ENCODE measurements at regions not wholly inside any gene's neighbourhood (a gene's known extent, or its start where the extent isn't known, plus 50 kb on each side); places are given as distances from the start of the nearest gene placed in this dataset.

DNA sequence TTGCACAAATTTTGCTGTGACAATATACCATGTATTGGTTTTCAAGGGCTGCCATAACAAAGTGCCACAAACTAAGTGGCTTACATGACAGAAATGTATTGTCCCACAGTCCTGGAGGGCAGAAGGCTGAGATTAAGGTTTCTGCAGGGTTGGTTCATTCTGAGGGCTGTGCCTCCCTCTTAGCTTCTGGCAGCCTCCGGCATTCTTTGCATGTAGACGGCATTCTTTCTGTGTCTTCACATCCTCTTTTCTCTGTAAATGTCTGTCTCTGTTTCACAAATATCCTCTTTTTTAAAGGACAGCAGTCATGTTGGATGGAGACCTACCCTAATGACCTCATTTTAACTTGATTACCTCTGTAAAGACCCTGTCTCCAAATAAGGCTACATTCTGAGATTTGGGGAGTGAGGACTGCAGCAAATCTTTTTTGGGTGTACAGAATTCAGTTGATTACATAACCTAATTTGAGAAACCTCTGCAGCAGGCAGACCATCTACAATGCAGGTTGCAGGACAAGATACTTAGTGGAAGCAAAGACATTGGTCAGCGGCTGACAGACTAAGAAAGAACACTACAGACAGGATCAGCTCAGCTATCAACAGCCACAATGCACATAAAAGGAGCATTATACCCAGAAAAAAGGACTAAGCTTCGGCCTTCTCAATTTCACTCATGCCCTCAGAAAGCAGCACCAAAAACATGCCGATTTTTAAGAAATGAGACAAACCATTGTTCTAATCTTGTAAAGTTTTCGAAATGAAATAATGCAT, 84.6 kb upstream of the FAM3C start:
- Mint-ChIP-seq H3K9me3 (no peaks in the 10 kb centered on the region), H3K4me3 (no peak overlapping the region), H3K36me3 (ENCODE audit: low read depth) (no peaks in the 10 kb centered on the region), H3K4me1 (ENCODE audit: low read depth) (peaks cover 7% of the 10 kb centered on the region), H3K27me3 (peaks cover 2% of the 10 kb centered on the region), H3K27ac (no peak overlapping the region)
- DNase-seq, result no peak

DNA sequence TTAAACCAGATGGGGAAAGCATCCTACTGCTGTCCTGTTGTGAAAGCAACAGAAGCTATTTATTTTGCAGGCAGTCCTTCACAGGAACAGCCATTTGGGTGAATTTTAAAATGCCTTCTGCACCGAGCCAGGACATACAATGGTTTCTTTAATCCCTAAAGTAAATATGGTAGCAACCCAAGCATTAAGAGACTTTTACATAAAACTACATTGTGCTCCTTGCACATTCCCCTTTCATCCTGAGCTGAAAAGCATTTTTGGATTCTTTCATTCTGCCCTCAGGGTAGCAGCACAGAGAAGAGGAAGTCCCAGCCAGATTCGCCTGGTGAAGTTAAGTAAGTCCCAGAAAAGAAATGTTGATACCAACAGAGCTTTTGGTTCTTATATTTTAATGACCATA, 84.0 kb upstream of the FAM3C start:
- Mint-ChIP-seq H3K27ac (no peak overlapping the region), H3K36me3 (ENCODE audit: low read depth) (no peaks in the 10 kb centered on the region), H3K27me3 (no peaks in the 10 kb centered on the region), H3K4me3 (no peak overlapping the region), H3K4me1 (ENCODE audit: low read depth) (peaks cover 7% of the 10 kb centered on the region), H3K9me3 (no peaks in the 10 kb centered on the region)
- no peak for DNase-seq

DNA sequence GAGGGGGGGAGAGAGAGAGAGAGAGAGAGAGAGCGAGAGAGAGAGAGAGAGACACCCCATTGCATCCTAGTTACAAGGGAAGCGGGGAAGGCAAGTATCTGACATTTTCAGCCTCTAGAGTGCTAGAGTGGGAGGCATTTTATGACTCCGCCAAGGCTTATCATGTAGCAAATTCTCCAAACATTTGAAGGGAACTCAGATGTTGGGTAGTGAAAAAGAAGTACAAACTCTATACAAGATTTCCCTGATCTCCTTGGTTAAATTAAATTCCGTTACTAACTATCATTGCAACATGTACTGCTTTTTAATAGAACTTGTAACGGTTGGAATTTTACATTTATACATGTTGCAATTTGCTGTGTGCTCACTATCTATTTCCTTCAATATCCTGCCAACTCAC, 83.4 kb upstream of the FAM3C start:
- H3K36me3 Mint-ChIP-seq (ENCODE audit: low read depth), result no peaks in the 10 kb centered on the region
- no peaks in the 10 kb centered on the region for H3K9me3 Mint-ChIP-seq
- H3K4me3 Mint-ChIP-seq, result no peak overlapping the region
- no peak for DNase-seq
- peaks cover 7% of the 10 kb centered on the region for H3K4me1 Mint-ChIP-seq (ENCODE audit: low read depth)
- no peak overlapping the region for H3K27ac Mint-ChIP-seq
- H3K27me3 Mint-ChIP-seq, result no peaks in the 10 kb centered on the region

DNA sequence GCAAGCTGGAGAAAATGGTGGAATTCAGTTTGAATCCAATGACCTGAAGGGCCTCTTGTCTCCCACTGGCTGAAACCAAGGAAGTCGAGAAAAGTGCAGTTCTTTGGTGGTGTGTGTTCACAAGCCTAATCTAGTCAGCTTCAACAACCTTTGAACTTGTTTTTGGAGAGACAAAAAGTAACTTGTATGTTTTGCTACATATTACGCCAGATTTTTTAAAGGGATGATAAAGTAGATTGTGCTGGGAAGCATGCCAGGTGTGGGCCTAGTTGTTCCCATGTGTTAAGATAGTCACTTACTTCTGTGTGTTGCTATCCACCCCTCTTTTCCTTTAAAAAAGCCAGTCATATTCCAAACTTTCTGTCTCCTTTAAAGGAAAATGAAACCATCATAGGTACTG, 79.7 kb upstream of the FAM3C start:
- H3K27ac Mint-ChIP-seq, result no peak overlapping the region
- H3K9me3 Mint-ChIP-seq, result no peaks in the 10 kb centered on the region
- H3K36me3 Mint-ChIP-seq (ENCODE audit: low read depth), result no peaks in the 10 kb centered on the region
- no peaks in the 10 kb centered on the region for H3K4me1 Mint-ChIP-seq (ENCODE audit: low read depth)
- H3K27me3 Mint-ChIP-seq, result no peaks in the 10 kb centered on the region
- H3K4me3 Mint-ChIP-seq, result no peak overlapping the region
- no peak for DNase-seq

DNA sequence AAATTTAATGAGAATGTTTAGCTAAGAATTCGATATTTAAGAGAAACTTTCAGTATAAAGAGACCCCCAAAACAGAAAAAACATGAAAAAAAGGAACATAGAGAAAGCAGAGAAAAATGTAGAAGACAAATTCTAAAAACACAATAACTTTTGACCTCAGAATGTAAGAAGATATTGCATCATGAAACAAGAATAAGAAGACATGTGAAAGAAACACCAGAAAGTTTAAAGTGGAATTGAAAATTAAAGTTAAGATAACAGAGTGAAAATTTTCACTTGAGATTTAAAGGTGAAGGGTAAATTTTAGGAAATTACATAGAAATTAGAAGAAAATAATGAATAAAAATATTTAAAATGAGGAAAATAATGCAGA, 78.2 kb upstream of the FAM3C start:
- no peaks in the 10 kb centered on the region for H3K36me3 Mint-ChIP-seq (ENCODE audit: low read depth)
- DNase-seq, result no peak
- H3K9me3 Mint-ChIP-seq, result no peaks in the 10 kb centered on the region
- H3K4me1 Mint-ChIP-seq (ENCODE audit: low read depth), result no peaks in the 10 kb centered on the region
- H3K4me3 Mint-ChIP-seq, result no peak overlapping the region
- H3K27ac Mint-ChIP-seq, result no peak overlapping the region
- no peaks in the 10 kb centered on the region for H3K27me3 Mint-ChIP-seq

DNA sequence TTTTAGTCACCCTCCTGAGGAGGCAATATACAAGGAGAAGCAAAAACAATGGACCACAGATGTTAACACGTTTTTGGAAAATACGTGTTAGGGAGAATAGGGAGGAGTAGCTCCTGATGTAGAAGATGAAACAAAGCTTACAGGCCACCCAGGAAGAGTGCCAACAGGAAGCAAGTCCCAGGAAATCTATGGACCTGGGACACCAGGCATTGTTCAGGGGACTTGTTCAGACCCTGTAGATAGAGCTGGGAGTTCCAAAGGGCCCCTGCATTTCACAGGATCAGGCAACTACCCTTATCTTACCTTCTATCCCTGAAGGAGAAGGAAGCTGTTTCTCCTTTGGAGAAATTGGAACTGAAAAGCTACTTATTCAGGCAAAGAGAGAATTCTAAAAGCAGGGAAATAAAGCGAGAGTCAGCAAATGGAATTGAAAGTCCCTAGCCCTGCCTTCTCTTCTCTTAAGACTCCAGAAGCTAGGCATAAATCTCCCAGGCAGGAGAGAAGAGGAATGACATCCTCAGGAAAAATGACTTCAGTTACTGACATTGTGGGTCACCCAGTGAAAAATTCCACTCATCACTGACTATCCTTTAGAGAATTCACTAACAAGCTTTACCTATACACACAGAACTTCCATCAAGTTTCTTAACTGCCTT, 77.7 kb upstream of the FAM3C start:
- no peak for DNase-seq
- Mint-ChIP-seq H3K9me3 (no peaks in the 10 kb centered on the region), H3K27ac (no peak overlapping the region), H3K4me1 (ENCODE audit: low read depth) (no peaks in the 10 kb centered on the region), H3K4me3 (no peak overlapping the region), H3K27me3 (no peaks in the 10 kb centered on the region), H3K36me3 (ENCODE audit: low read depth) (no peaks in the 10 kb centered on the region)

DNA sequence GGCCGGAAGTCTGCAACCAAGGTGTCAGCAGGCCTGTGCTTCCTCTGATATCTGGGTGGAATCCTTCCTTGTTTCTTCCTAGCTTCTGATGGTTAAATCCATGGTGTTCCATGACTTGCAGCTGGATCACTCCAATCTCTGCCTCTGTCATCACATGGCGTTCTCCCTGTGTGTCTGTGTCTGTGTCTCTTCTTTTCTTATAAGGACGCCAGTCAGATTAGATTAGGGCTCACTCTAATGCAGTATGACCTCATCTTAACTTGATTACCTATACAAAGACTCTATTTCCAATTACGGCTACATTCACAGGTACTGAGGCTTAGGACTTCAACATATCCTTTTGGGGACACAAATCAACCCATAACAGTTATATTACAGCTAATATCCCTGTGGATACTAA, 70.3 kb upstream of the FAM3C start:
- Mint-ChIP-seq H3K9me3 (no peaks in the 10 kb centered on the region), H3K27ac (no peak overlapping the region), H3K4me3 (no peak overlapping the region), H3K36me3 (ENCODE audit: low read depth) (no peaks in the 10 kb centered on the region), H3K27me3 (peaks cover 5% of the 10 kb centered on the region), H3K4me1 (ENCODE audit: low read depth) (no peaks in the 10 kb centered on the region)
- no peak for DNase-seq

DNA sequence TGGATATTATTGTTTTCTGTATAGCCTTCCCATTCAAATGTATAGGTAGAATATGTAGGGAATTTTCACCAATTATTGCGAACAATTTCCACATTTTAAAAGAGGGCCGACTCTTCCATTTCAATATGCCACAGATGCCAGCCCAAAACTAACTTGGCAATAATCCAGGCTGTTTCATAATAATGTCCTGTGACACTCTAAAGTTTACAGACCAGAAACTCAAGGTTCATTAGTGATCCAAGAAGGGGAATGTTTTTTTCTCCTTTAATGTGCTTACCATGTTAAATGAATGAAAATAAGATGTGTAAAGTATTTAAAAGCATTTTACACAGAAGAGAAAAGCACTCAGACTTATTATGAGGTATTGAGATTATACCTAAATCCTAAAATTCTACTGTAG, 63.0 kb upstream of the FAM3C start:
- H3K36me3 Mint-ChIP-seq (ENCODE audit: low read depth), result no peaks in the 10 kb centered on the region
- H3K9me3 Mint-ChIP-seq, result no peaks in the 10 kb centered on the region
- H3K27me3 Mint-ChIP-seq, result peaks cover 5% of the 10 kb centered on the region
- H3K4me1 Mint-ChIP-seq (ENCODE audit: low read depth), result no peaks in the 10 kb centered on the region
- H3K4me3 Mint-ChIP-seq, result no peak overlapping the region
- no peak overlapping the region for H3K27ac Mint-ChIP-seq
- no peak for DNase-seq

DNA sequence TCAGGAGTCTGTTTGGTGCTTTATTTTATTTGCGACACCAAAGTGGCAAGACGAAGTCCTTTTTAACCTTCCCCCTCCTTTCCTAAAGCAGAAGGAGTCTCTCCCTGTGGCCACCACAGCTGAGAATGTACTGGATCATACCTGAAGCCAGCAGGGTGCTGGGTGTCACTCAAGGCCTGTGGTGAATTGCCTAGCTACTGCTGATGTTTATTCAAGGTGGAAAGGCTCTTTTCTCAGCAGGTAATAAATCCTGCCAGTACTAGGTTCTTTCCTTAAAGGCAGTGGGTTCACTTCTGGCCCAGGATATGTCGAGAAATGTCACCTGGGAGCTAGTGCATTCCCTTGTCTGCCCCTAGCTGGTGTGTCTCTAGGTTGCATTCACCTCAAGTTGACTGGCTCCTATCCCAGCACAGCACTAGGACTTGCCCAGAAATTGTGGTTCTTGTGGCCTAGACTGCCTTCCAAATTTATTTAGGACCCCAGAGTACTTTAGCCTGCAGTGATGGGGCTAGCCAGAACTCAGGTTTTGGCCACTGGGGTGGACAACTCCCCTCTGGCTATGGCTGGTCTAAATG, 60.8 kb upstream of the FAM3C start:
- DNase-seq, result no peak
- no peaks in the 10 kb centered on the region for H3K36me3 Mint-ChIP-seq (ENCODE audit: low read depth)

DNA sequence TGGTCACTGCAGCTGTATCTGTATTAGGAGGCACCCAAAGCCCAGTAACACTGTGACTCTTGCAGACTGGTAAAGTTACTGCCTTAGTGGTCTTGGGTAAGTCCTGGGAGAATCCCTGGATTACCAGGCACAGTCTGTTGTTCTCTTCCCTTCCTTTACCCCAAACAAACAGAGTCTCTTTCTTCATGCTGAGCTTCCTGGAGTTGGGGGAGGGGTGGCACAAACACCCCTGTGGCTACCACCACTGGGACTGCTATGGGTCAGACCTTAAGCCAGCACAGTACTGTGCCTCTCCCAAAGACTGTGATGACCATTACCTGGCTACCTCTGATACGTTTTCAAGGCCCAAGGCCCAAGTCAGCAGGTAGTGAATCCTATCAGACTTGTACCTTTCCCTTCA, 59.9 kb upstream of the FAM3C start:
- H3K9me3 Mint-ChIP-seq, result no peaks in the 10 kb centered on the region
- DNase-seq, result no peak
- H3K4me1 Mint-ChIP-seq (ENCODE audit: low read depth), result no peaks in the 10 kb centered on the region
- no peaks in the 10 kb centered on the region for H3K27me3 Mint-ChIP-seq
- no peak overlapping the region for H3K4me3 Mint-ChIP-seq
- no peak overlapping the region for H3K27ac Mint-ChIP-seq
- H3K36me3 Mint-ChIP-seq (ENCODE audit: low read depth), result no peaks in the 10 kb centered on the region

More for the DNA sequence above, 60.8 kb upstream of the FAM3C start:
- no peak overlapping the region for H3K27ac Mint-ChIP-seq
- no peaks in the 10 kb centered on the region for H3K9me3 Mint-ChIP-seq
- no peaks in the 10 kb centered on the region for H3K4me1 Mint-ChIP-seq (ENCODE audit: low read depth)
- no peak overlapping the region for H3K4me3 Mint-ChIP-seq
- peaks cover 4% of the 10 kb centered on the region for H3K27me3 Mint-ChIP-seq

DNA sequence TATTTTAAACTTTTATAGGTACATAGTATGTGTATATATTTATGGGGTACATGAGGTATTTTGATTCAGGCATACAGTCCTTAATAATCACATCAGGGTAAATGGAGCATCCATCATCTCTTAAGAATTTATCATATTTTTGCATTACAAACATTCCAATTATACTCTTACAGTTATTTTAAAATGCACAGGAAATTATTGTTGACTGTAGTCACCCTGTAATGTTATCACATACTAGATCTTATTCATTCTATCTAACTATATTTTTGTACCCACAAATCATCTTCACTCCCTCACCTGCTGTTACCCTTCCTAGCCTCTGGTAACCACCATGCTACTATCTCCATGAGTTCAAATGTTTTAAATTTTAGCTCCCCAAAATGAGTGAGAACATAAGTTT, 56.3 kb upstream of the FAM3C start:
- H3K36me3 Mint-ChIP-seq (ENCODE audit: low read depth), result no peaks in the 10 kb centered on the region
- no peaks in the 10 kb centered on the region for H3K27me3 Mint-ChIP-seq
- DNase-seq, result no peak
- no peaks in the 10 kb centered on the region for H3K4me1 Mint-ChIP-seq (ENCODE audit: low read depth)
- H3K4me3 Mint-ChIP-seq, result no peak overlapping the region
- H3K27ac Mint-ChIP-seq, result no peak overlapping the region
- H3K9me3 Mint-ChIP-seq, result no peaks in the 10 kb centered on the region

DNA sequence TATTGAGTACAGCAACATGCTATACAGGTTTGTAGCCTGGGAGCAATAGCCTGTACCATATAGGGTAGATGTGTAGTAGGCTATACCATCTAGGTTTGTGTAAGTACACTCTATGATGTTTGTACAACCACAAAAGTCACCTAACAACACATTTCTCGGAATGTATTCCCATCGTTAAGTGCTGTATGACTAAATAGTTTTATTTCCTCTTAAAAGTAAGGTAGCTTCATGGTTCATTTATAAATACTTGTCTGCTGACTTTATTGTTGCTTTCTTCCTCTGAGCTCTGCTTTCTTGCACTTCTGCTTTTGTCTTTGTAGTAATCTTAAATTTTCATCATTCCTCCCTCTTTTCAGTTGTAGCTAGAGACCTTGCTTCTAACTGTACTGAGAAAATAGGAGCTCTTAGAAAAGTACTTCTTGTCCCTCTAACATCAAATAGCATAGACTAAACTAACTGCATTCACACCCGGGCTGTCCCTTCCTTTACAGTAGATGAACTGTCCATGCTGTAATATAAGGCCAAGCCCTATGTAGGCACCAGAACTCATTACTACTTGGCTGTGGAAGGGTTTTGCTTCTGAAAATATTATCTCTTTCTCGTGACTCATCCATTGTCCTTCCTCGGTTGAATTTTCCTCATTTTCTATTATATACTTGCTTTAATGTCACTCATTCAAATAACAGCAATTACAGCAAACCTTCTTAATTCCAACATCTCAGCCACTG, 55.4 kb upstream of the FAM3C start:
- no peak overlapping the region for H3K27ac Mint-ChIP-seq
- H3K4me3 Mint-ChIP-seq, result no peak overlapping the region
- H3K36me3 Mint-ChIP-seq (ENCODE audit: low read depth), result no peaks in the 10 kb centered on the region
- no peak for DNase-seq
- no peaks in the 10 kb centered on the region for H3K27me3 Mint-ChIP-seq
- H3K4me1 Mint-ChIP-seq (ENCODE audit: low read depth), result no peaks in the 10 kb centered on the region
- H3K9me3 Mint-ChIP-seq, result no peaks in the 10 kb centered on the region

DNA sequence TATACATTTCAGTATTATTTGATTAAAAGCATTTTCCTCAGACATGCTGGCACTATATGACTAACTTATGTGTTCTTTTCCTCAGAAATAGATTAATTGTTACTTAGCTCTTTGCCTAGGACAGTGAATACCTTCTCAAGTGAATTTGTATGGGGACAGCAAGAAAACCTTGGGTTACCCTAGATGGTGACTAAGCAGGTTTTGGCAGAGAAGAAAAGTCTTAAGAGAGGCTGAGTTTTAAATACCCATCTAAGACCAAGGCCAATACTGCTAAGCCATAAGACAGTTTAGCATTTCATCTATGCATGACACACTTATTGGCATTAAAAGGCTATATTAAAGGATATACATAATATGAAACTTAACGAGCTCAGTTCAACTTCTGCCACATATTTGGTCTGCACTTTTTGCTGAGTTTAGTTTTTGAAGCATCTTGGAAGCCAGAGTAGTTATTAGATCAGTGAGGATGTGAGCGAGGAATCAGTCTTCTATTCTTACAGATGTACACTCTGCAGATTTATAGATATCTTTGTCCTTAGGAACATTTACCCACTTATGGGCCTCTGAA, 54.6 kb upstream of the FAM3C start:
- H3K9me3 Mint-ChIP-seq, result no peaks in the 10 kb centered on the region
- H3K27me3 Mint-ChIP-seq, result no peaks in the 10 kb centered on the region
- no peaks in the 10 kb centered on the region for H3K36me3 Mint-ChIP-seq (ENCODE audit: low read depth)
- no peaks in the 10 kb centered on the region for H3K4me1 Mint-ChIP-seq (ENCODE audit: low read depth)
- no peak overlapping the region for H3K27ac Mint-ChIP-seq
- H3K4me3 Mint-ChIP-seq, result no peak overlapping the region
- DNase-seq, result no peak

DNA sequence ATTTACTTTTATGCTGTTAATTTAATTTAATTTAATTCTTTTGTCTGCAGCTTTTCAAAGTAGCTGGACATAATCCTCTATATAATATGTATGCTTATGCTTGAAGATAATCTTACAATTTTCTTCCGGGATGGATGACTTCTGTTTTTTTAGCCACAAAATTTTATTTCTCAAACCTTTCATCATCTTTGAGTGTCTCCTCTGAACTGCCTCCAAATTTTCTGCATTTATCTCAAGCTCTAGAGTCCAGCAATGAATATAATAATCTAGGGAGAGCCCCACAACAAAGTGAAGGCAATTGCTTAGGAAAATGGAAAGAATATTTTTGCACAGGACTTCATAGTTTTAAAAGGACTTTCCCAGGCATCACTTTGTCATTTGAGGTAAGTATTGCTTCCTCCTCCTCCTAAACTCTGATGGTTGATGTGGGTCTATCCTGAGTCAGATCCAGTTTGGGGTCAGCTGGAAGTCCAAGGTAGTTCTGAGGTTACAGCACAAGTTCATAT, 53.7 kb upstream of the FAM3C start:
- H3K36me3 Mint-ChIP-seq (ENCODE audit: low read depth), result no peaks in the 10 kb centered on the region
- H3K4me1 Mint-ChIP-seq (ENCODE audit: low read depth), result no peaks in the 10 kb centered on the region
- H3K27me3 Mint-ChIP-seq, result no peaks in the 10 kb centered on the region
- H3K9me3 Mint-ChIP-seq, result no peaks in the 10 kb centered on the region
- no peak overlapping the region for H3K4me3 Mint-ChIP-seq
- DNase-seq, result no peak
- no peak overlapping the region for H3K27ac Mint-ChIP-seq

Measured in activated T-cell treated with anti-CD3 and anti-CD28 coated beads, Interleukin-2, amount 50 U/mL, for 24 hours (primary cell).